ENCODE measurements at regions not wholly inside any gene's neighbourhood (a gene's known extent, or its start where the extent isn't known, plus 50 kb on each side); places are given as distances from the start of the nearest gene placed in this dataset.

DNA sequence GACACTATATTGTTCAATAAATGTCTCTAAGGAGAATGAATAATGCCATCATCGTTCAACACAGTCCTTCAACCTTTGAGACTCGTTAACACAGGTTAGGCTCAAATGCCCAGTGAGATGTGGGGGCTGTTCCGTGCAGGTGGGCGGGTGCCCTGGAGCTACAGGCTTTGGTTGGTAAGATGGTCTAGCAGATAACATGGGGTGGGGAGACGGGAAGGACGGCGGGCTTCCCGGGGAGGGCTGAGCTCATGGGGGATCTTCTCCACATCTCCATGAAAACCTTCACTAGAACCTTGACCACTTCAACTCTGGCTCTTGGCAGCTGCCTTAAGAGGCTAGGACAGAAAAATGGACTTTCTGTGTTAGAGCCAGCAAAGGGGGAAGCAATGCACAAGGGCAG, 134.1 kb upstream of the TCERG1L start:
- DNase-seq (ENCODE audit: low read depth), result no peak

DNA sequence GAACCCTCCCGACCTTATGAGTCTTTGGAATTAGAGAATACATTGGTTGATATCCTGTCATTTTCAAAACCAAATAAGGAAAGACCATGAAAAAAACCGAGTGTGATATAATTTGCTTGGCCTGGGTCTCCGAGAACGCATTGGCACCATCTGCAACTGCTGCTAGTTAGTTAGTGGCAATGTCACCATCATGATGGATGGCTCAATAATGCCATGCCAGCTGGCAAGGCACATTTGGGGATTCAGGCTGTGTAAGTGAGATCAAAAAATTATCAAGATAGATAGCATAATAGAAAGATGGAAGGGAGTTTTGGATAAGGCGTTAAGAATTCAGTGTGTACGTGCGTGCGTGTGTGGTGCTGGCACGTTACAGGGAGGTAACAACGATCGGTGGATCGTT, 134.7 kb upstream of the TCERG1L start:
- DNase-seq (ENCODE audit: low read depth), result no peak

DNA sequence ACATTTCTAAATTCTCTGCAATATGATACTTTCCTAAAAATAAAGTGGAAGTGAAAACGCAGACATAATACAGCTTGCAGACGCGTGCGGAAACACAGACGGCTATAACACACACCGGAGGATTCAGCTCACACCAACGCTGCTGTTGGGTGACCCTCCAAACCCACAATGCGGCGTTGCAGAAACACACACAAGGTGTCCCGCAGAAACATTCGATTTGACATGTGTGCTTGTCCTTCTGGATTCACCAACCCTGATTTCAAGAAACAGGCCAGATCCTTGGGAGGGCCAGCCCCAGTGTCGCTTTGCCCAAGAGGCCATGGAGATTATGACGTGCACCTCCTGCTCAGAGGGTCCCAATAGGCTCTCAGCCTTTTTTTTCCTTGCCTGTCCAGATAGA, 136.7 kb upstream of the TCERG1L start:
- DNase-seq (ENCODE audit: low read depth), result no peak

DNA sequence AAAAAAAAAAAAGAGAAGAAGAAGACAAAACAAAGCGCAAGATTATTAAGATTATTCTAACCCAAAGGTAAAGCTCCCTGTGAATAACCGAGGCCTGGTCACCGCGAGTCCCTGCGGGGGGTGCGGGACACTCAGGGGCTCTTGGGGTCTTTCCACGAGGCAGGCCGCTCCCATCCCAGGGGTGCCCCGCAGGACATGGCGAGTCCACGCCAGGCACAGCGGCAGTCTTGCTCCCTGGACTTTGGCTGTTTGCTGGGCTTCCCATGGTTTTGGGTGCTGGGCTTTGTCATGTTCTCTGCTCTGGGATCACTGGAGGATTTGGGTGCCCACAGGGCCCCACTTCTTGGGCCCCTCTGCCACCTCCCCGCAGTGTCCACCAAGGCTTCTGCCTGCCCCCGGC, 137.4 kb upstream of the TCERG1L start:
- no peak for DNase-seq (ENCODE audit: low read depth)

DNA sequence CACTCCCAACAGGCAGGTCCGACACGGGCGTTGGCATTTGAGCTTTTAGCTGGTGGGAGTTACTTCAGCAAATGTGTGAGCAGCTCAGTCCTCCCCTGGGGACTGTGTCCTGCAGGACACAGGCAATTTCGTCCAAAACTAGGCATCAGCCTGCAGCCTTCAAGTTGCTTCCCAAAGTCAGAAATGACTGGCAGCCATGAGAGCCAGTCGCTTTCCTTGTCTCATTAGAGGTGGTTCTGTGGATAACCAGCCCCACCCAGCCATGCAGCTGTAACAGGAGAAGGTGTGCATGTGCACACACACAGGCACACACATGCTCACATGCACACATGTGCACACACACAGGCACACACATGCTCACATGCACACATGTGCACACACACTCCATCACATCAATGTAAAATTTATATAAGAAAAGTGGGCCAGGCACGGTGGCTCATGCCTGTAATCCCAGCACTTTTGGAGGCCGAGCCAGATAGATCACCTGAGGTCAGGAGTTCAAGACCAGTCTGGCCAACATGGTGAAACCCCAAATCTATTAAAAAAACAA, 138.8 kb upstream of the TCERG1L start:
- no peak for DNase-seq (ENCODE audit: low read depth)

DNA sequence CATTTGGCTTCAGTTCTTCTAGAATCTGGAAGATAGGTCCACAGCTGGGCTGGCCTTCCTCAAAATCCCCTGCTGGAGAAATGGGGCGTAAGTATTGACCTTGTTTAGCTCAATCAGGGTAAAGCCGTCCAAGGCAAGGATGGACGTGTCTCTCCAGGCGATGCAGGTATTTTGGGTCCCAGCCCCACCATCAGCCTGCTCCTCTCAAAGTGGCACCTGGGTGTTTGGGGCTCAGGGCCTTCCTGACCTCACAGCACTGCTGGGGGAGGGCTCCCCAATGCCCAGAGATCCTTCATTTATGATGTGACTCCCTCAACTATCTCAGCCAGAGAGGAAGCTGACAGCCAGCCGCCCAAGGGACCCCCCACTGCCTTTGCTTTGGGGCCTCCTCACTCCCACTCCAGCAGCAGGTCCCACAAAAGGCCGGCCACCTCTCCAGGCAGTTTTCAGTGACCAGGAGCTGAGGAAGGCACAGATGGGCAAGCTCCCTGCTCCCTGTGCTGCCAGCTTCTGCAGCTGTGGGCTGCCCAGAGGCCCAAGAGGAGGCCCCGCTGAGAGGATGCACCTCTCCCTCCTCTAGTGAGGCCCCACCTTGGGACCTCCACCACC, 140.0 kb upstream of the TCERG1L start:
- no peak for DNase-seq (ENCODE audit: low read depth)

GRCh38 chr10:131452926-131453720, 141.6 kb upstream of the TCERG1L start:
- no peak for DNase-seq (ENCODE audit: low read depth)

DNA sequence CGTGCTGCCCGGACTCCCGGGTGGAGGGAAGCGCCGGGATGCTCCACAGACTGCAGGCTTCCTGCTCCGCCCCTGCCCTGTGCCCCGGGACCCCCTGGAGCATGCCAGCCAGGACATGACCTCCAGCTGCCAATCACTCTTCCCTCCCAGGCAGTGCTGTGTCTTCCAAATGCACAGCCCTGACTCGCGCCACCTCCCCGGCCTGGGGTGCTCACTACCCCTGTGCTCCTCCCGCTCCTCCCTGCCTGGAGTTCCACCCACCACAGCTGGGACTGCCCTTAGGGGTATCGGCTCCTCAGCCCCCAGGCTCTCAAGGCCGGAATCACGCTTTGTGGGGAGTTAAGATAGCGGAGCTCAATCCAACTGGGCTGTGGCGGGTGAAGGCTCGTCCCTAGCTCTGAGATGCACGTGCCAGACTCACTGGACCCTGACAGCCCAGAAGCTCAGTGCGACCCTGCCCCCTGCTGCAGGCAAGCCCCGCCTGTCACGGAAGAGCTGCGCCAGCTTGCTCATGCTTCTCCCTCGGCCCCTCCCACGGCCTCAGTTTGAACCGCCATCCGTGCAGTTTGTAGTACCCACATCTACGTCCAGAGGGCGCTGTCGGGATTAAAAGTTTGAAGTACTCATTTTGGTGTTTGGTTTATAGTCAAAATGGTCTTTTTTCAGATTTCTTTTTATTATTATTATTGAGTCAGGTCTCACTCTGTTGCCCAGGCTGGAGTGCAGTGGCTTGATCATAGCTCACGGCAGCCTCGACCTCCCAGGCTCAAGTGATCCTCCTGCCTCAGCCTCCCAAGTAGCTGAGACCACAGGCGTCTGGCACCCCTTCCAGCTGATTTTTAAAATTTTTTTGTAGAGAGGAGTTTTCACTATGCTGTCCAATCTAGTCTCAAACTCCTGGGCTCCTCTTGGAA, 142.5 kb upstream of the TCERG1L start:
- no peak for DNase-seq (ENCODE audit: low read depth)

DNA sequence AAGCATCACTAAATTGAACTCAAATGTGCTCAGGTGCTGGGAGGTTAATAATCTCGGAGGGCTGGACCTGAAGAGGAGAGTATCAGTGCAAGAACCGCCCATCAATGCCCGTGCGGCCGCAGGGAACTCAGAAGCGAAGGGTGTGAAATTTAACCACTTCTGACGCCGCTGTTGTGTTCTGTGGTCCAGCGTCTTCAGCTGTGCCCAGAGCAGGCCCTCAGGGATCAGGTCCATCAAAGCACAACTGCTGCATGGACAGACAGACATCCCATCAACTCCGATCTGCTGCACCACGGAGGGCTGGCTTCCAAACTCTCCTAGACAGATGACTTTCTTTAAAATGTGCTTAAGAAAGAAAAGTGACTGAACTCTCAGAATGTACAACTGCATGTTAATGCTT, 144.9 kb upstream of the TCERG1L start:
- DNase-seq (ENCODE audit: low read depth), result no peak

DNA sequence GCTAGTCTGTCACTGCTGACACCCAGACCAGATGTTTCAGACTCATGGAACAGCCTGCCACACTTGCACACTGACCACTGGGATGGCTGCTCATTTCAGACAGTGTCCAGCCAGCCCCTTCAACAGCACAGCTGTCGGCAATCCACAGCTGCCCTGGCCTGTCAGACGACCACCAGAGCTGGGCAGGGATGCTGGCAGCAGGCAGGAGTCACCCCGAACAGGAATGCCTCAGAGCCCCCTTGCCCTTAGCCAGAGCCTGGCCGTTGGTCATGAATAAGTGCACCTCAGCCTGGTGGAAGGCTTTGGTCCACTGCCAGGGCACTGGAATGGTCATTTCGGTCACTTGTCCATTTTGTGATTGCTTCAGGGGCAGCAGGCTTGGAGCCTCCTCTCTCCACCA, 149.6 kb upstream of the TCERG1L start:
- no peak for DNase-seq (ENCODE audit: low read depth)

DNA sequence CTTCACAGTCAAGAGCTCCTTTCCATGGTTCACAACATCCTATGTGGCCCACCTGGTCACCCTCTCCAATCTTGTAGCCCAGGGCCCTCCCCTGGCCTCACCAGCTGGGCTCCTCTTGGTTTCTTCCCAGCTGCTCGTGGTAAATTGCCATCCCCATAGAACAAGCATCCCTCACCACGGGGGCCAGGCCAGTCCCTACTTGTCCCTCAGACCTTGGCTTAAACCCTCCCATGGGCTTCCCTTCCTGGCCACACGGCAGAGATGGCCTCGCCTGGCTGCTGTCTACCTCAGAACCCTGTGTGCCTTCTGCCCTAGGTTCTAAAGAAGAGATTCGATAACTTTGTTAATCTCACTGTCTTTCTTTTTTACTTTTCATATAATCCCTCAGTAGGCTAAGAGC, 153.3 kb upstream of the TCERG1L start:
- DNase-seq (ENCODE audit: low read depth), result no peak

GRCh38 chr10:131469551-131469950, 158.0 kb upstream of the TCERG1L start:
- DNase-seq (ENCODE audit: low read depth), result no peak

DNA sequence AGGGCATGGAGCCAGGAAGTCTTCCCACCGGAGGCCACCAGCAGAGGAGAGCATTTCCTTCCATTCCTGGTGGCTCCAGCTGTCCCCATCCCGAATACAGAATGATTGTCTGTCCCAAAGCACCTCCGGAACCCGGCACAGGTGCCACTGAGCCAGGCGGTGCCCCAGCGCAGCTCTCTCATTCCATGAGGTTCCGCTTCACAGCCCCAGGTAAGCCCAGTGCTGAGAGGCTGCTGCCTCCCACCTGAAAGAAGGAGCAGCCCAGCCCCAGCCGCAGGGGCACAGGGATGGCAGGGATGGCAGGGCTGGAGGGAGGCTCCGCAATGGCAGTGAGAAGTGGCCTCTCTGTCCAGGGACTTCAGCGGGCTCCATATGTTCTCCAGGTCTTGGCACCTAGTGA, 162.1 kb upstream of the TCERG1L start:
- DNase-seq (ENCODE audit: low read depth), result no peak

GRCh38 chr10:131474416-131474815, 162.9 kb upstream of the TCERG1L start:
- DNase-seq (ENCODE audit: low read depth), result no peak

- no peak for DNase-seq (ENCODE audit: low read depth)
Observed at GRCh38 chr10:131475043-131475442, 163.5 kb upstream of the TCERG1L start.

- no peak for DNase-seq (ENCODE audit: low read depth)
Observed at GRCh38 chr10:131475803-131476202, 164.3 kb upstream of the TCERG1L start.

DNA sequence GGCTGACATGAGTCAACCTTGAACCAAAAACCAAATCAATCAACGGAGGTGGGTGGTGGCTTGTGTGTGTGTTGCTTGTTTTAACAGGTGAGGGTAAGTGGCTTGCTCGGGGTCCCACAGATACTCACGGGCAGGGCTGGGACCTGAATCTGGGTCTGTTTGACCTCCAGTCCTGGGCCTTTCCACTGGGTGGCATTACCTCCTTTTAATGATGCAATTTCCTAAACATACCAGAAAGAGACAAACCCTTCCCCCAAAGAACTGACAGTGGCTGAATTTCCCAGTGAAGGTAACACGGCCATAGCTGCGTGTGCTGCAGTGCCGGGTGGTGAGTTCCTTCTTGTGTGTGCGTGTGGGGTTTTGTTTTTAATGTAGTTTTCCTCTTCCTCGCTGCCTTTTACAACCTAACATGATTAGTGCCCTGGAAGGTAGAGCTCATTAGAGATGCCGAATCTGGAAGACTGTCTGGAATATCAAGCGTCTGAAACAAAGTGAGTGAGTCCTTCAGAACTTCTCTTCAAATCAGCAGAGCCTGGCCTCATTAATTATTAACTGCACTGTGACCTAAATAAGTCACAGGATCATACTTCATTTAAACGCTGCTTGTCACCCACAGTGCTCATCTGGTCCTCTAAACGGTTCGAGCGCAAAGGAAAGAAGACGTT, 166.1 kb upstream of the TCERG1L start:
- DNase-seq (ENCODE audit: low read depth), result no peak

DNA sequence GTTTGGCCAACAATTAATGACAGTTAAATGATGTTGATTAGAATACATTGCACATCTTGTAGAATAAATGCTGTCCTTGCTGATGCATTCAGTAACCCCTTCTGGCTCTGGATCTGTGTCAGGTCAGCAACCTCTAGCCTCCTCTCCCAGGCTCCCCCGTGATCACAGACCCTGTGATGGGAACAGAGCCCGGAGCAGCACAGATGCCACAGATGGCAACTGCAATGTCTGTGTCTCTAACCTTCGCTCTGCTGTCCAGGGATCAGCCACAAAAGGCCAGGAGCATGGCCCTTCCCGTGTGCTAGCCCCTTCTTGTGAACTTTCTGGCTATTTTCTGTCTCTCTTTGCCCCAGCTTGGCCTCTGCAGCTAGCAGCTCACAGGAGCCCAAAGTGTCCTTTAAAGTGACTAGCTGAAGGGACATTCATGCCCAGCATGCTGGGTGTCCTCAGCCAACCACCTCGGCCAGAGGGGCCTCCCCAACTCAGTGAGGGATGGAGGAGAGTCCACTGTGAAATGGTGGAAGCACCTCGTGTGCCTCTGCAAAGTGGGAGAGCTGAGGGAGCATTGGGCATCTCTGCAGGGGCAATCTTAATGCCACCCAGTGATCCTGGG, 167.0 kb upstream of the TCERG1L start:
- DNase-seq (ENCODE audit: low read depth), result no peak

DNA sequence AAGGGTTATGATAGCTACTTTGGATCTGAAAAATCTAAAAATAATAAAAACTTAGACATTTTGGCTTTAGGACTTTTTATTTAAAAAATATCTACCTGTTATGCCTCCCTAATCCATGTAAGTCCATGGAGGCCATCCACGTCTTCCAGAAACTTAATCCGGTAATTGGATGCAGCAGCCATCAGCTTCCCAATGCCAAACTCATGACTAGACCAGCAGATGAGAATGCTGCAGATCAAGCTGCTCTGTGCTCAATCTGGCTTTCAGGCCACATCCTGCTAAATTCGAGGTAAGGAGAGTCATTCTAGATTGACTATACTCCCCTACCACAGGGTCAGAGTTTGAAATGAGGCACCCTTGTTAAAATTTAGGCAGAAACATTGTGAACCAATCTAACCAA, 168.5 kb upstream of the TCERG1L start:
- DNase-seq (ENCODE audit: low read depth), result no peak

DNA sequence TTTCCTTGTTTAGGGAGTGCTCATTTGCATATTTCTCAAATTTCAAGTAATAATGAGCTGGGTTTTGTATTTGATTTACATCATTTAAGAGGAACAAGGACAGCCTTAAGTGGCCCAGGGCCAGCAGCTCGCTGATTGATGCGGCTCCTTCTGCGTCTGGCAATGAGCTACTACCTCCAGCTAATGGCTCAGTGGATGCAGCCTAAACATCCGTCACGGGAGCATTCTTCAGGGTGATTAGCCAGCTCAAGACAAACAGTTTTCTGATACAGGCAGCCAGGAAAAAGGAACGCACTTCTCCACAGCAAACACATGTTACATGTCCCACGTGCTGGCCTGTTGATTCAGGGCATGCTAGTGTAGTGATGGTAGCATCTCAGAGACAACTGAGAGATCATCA, 169.3 kb upstream of the TCERG1L start:
- DNase-seq (ENCODE audit: low read depth), result no peak

DNA sequence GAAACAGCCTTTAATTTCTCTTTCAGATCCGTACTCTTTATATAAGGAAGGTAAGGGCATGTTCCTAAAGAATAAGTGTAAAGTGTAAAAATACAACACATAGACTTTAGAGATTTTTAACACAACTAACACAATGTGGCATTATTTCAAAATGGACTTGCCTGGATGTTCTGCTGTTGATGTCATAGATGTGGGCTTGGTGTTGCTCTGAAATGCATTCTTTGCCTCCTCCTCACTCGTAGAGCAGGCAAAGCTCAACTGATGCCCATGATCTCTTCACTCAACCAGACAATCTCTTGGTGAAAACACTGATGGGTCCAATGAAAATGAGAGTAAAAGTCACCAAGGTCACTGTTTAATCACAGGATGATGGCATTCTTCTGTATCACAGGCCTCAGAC, 174.2 kb upstream of the TCERG1L start:
- no peak for DNase-seq (ENCODE audit: low read depth)

- DNase-seq (ENCODE audit: low read depth), result no peak
Observed at GRCh38 chr10:131487822-131488221, 176.3 kb upstream of the TCERG1L start.

Data from CMK (cell line).